ENCODE measurements at regions not wholly inside any gene's neighbourhood (a gene's known extent, or its start where the extent isn't known, plus 50 kb on each side); places are given as distances from the start of the nearest gene placed in this dataset.

DNA sequence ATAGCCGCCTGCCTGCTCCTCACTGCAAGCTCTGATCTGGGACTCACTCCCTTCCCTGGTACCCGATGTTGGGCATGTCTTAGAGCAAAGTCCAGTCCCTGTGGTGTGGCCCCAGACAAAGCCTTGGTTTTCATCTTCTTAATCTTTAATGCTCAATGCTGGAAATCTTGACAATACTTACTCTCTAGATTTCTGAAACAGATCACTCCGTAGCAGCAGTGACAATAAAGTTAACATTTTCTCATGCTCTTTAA lies 260.2 kb upstream of the IRX2 start:
- H3K36me3 ChIP-seq = no peaks in the 10 kb centered on the region
- TF ChIP-seq, protein P1, sequence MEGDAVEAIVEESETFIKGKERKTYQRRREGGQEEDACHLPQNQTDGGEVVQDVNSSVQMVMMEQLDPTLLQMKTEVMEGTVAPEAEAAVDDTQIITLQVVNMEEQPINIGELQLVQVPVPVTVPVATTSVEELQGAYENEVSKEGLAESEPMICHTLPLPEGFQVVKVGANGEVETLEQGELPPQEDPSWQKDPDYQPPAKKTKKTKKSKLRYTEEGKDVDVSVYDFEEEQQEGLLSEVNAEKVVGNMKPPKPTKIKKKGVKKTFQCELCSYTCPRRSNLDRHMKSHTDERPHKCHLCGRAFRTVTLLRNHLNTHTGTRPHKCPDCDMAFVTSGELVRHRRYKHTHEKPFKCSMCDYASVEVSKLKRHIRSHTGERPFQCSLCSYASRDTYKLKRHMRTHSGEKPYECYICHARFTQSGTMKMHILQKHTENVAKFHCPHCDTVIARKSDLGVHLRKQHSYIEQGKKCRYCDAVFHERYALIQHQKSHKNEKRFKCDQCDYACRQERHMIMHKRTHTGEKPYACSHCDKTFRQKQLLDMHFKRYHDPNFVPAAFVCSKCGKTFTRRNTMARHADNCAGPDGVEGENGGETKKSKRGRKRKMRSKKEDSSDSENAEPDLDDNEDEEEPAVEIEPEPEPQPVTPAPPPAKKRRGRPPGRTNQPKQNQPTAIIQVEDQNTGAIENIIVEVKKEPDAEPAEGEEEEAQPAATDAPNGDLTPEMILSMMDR (IDR thresholded peaks at IDR 0.05) = no peak
- TF ChIP-seq POLR2A (IDR thresholded peaks at IDR 0.05) = no peak
- H3K4me1 ChIP-seq = no peaks in the 10 kb centered on the region
- no peak for DNase-seq
- H3K27me3 ChIP-seq = no peaks in the 10 kb centered on the region
- no peak overlapping the region for H3K4me3 ChIP-seq (replicated peaks in 1 of 3)
- H3K27ac ChIP-seq = no peak overlapping the region
- intact Hi-C loops (cut with DNase I) = no loop called here
- WGBS, 2 donors = 91 to 95% methylated on average over 3 of the region's 3 CpGs
- no peaks in the 10 kb centered on the region for H3K9me3 ChIP-seq

DNA sequence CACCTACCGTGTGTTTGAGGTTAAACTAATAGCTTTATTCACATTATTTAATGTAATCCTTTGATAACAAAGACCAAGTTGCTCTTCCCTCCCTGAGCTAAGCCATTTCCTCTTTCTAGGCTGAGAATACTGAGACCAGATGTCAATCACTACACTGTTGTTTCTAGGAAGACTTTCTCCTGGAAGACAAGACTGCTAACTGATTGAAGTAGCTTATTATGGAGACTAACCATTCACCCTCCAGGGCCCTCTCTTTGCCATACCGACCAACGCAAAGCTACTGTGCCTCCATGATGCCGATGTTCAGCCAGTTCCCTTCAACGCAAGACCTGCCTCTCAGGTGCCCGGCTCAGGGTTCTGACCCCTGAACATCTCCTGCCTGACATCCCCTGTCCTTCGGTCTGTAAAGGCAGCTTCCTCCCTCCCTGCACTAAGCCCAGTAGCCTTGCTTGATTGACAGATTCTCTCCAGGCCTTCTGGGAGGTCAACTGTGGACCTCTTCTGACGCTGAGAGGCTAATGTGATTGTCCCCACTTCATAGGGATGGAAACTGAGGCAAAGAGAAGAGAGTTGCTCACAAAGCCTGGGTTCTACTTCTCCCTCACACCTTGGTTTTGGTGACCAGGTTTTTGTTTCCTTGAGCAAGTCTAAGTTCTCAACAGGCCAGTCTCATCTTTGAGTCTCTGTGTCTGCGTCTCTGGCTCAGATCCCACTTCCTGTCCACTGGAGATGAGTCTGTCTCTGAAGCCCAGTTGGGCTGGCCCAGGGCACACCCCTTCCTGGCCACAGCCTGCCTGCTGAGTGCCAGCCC lies 259.7 kb upstream of the IRX2 start:
- 88 to 91% methylated on average over 9 of the region's 9 CpGs for WGBS, 2 donors
- DNase-seq = no peak
- Histone ChIP-seq H3K36me3 (no peaks in the 10 kb centered on the region), H3K9me3 (no peaks in the 10 kb centered on the region), H3K27me3 (no peaks in the 10 kb centered on the region), H3K4me3 (replicated peaks in 1 of 3) (no peak overlapping the region), H3K27ac (no peak overlapping the region), H3K4me1 (no peaks in the 10 kb centered on the region)
- TF ChIP-seq POLR2A (IDR thresholded peaks at IDR 0.05) = no peak
- TF ChIP-seq, protein P1 (IDR thresholded peaks at IDR 0.05) = no peak
- intact Hi-C loops (cut with DNase I) = no loop called here

DNA sequence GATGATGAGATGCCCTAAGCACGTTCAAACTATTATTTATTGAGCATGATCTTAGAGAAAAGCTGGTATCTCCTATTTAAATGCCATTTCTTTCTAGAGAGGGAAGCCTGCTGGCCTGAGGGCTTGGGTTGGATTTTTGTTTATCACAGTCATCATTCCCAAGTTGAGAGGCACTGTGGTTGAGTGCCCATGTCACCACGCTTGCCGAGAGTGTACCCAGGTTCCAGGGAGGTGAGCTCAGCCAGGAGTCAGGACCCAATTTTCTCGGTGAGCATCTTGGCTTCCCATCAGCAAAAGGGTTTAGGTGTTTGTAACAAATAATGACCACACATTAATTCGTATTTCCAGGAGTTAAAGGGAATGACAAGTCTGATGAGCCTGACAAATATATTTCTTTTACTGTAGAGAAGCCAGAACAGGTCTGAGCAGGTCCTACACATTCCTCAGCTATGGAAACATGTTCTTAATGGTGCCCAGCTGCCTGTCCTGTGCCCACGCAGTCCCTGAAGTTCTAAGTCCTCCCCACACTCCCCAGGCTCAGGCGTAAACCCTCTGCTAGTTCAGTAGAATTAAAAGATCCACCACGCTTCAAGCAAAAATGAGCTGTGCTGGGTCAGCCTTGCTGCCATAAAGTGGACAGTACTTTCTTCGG lies 258.9 kb upstream of the IRX2 start:
- TF ChIP-seq POLR2A (IDR thresholded peaks at IDR 0.05) = no peak
- TF ChIP-seq, protein P1 (IDR thresholded peaks at IDR 0.05) = no peak
- Histone ChIP-seq H3K27me3 (no peaks in the 10 kb centered on the region), H3K9me3 (no peaks in the 10 kb centered on the region), H3K4me1 (no peaks in the 10 kb centered on the region), H3K36me3 (no peaks in the 10 kb centered on the region), H3K4me3 (replicated peaks in 1 of 3) (no peak overlapping the region), H3K27ac (no peak overlapping the region)
- DNase-seq = no peak
- intact Hi-C loops (cut with DNase I) = no loop called here
- 72 to 75% methylated on average over 9 of the region's 9 CpGs for WGBS, 2 donors

DNA sequence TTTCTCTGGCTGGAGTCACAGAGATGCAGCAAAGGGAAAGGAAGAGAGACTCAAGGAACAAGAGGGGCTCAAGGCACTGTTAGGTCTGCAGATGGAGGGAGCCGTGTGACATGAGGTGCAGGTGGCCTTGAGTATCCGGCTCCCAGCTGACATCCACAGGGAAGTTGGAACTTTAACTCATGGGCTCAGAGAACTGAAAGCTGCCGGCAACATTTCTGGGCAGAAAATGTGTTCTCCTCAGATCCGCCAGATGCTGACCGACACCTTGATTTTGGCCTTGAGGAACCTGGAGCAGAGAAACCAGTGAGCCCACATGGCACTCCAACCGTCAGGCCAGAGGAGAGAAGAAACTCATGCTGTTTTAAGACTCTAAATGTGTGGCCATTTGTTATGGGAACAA lies 258.1 kb upstream of the IRX2 start:
- TF ChIP-seq POLR2A (IDR thresholded peaks at IDR 0.05) = no peak
- DNase-seq = no peak
- Histone ChIP-seq H3K27me3 (no peaks in the 10 kb centered on the region), H3K36me3 (no peaks in the 10 kb centered on the region), H3K4me1 (no peaks in the 10 kb centered on the region), H3K9me3 (no peaks in the 10 kb centered on the region), H3K4me3 (replicated peaks in 1 of 3) (no peak overlapping the region), H3K27ac (no peak overlapping the region)
- WGBS, 2 donors = 75 to 77% methylated on average over 6 of the region's 6 CpGs
- intact Hi-C loops (cut with DNase I) = no loop called here

DNA sequence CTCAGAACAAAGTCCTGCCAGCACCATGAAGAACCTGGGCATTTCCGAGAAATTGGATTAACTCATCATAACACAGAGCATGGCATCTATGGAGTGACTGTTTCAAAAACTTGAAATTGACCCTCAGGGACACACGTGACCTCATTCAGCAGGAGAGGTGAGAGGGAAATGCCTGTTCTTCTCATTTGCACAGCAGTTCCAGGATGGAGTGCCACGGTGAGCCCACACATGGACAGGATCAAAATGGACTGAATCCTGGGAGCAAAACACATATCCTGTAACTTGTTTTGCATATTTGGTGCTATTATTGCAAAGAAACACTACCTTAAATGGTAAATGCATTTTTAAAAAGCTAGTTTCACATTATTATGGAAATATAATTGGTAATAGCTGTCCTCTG lies 256.1 kb upstream of the IRX2 start:
- 48 to 55% methylated on average over 3 of the region's 3 CpGs for WGBS, 2 donors
- Histone ChIP-seq H3K9me3 (no peaks in the 10 kb centered on the region), H3K27me3 (no peaks in the 10 kb centered on the region), H3K4me3 (replicated peaks in 1 of 3) (no peak overlapping the region), H3K36me3 (no peaks in the 10 kb centered on the region), H3K27ac (no peak overlapping the region), H3K4me1 (no peaks in the 10 kb centered on the region)
- TF ChIP-seq, protein P1 (IDR thresholded peaks at IDR 0.05) = no peak
- no peak for TF ChIP-seq POLR2A (IDR thresholded peaks at IDR 0.05)
- intact Hi-C loops (cut with DNase I) = no loop called here
- DNase-seq = no peak

Measured in thyroid gland (tissue), 4 donors.